HUDEP-2 (cell line): ENCODE measurements at regions not wholly inside any gene's neighbourhood (a gene's known extent, or its start where the extent isn't known, plus 50 kb on each side); places are given as distances from the start of the nearest gene placed in this dataset.

Experiments used
- DNase-seq, 76 experiments: peaks; one replicate each; lab custom pipeline; 2025; ENCODE audit not compliant: unreplicated experiment in 76 of 76; lab: John Stamatoyannopoulos, UW

DNA sequence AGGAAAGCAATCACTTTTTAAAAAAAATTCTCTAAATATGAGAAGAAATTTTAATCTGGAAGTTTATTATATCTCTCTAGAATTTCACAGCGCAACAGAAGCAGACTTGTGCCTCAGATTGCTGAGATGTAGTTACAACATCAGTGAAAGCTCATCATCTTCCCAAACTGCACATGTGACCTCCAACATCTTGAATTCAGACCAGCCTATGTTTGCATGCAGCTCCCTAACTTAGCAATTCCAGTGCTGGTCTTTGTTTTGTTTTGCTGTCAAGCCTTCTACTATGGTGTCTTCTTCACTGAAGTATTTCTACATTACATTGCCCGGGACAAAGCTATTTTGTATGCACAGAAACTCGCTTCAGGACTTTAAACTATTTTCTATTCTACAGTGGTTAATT lies 684.8 kb upstream of the PTBP2 start:
- DNase-seq, result no peak

DNA sequence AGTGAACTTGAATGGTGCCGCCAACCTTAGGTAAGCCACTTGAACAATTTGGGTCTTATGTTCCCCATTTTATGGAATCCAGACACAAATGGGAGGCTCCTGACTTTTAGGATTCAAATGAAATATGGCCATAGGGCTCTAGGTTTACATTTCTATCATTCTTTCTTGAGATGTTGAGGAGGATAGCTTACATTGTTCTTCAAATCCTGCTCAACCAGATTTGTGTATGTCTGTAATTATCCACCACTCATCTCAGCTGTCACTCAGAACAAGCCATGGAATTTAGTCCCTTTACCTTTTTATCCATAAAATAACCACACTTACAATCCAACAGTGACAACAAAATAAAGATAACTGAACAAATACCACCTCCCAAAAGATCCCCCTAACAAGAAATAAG lies 682.9 kb upstream of the PTBP2 start:
- DNase-seq, result no peak

DNA sequence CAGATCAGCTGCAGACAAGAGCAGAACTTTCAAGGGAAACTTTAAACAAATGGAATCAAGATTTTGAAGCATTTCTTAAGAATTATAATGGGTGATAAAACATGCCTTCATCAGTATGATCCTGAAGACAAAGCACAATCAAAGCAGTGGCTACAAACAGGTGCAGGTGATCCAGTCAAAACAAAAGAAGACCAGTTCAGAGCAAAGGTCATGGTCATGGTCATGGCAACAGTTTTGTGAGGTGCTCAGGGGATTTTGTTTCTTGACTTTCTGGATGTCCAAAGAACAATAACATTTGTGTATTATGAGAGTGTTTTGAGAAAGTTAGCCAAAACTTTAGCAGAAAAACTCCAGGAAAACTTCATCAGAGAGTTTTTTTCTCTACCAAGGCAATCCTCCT lies 681.7 kb upstream of the PTBP2 start:
- no peak for DNase-seq

DNA sequence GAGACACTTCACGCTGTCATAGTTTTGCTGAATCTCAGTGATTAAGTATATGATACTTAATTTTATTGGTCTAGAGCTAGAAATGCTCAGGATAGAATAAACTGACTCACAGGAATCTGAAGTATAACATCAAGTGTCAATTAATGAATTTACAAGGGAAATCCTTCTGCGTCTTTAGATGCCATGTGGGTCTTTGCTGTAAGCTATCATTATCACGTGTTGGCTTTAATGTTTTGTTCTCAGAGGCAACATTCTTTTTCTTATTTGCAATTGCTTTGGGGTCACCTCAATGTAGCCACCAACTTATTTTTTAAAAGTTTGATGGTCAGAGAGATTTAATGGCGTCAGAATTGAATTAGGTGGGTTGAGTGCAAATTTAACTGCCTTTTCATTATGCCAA lies 680.1 kb upstream of the PTBP2 start:
- no peak for DNase-seq

DNA sequence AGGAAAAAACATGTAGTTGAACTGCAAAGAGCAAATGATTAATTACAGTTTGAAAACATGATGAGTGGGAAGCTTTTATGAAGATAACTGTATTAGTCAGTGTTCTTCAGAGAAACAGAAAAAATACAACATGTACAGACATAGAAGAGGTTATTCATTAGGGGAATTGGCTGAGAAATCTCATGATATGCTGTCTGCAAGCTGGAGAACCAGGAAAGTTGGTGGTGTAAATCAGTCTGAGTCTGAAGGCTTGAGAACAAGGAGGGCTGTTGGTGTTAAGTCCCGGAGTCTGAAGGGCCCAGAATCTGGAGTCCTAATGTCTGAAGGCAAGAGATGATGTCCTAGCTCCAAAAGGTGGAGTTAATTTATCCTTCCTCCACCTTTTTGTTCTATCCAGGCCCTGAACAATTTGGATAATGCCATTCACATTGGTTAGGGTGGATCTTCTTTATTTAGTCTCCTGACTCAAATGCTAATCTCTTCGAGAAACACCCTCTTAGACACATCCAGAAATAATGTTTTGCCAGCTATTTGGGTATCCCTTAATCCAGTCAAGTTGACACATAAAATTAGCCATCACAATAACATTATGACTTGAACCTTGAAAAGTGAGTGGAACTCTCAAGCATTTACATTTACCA lies 672.9 kb upstream of the PTBP2 start:
- no peak for DNase-seq

DNA sequence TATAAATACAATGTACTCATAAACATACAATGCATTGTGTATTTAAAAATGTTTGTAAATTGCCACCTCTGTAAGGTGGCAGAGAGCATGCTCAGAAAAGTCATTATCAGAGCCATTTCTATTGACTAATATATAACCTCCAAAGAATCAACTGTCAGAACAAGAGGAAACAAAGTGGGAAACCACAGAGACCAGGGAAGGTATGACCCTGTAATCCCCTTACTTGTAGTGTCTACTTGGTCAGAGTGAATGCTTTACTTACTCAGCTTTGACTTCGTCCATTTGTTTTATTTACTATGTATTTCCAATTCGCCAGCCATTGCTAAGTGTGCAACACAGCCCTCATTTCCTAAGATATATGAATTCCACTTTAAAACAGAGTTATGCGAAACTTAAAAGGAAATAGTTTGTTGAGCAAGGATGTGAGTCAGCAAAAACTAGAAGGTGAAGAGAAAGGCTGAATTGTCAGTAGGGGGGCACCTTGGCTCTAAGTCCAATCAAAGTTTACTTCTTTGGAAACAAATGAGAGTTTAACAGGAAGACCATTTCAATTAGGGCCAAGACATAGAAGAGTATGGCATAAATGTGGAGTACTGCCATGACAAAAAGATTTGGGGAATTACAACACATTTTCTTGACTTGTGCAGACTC lies 671.7 kb upstream of the PTBP2 start:
- DNase-seq, result no peak

DNA sequence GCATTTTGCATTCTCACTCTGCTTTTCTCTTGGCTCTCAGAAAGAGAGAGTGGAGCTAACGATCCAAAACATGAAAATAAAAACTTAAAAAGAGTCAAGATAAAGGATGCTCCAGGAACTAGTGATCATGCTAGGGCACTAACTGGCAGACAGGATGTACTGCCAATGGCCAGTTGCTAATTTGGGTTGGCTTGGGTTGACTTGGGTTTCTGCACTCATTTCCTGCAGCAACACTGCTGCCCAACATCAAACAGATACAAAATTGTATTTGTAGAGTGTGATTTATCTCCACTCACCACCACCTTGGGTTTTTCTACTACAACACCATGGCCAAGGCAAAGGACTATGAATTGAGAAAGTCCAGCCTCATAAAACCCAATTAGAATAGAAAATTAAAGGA lies 662.3 kb upstream of the PTBP2 start:
- no peak for DNase-seq

DNA sequence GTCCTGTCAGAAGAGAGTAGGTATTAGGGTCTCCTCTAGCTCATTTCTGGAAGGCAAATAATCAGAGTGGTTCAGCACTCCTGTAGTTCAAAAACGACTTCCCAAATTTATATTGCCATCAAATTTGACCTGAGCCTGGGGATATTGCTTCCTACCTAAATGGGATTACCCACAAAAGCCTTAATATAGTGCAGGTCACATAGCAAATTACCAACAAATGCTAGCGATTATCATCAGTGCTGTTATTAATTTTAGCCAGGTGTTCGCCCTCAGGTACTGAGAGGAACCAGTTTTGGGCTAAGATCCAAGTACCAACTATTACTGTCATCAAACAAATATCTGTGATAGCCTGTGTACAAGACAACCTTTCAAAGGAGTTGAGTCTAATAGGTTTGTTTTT lies 661.8 kb upstream of the PTBP2 start:
- no peak for DNase-seq

DNA sequence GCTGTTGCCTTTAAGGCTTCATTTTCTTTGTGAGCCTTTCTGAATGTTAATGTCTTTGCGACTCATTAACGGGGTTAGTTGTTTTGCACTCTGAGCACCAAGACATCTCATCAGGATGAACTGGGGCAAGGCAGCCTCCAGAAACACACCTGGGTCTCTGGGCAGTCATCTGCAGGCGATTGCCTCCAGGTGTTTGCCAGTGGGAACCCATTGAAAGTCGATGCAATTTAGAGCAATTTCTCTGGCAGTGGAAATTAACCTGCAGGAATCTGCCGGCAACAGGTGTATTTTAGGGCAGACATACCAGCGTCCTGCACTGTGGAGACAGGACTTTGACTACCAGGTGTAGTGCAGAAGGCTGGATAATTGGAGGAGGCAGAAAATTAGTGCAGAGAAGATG lies 661.0 kb upstream of the PTBP2 start:
- DNase-seq, result no peak

DNA sequence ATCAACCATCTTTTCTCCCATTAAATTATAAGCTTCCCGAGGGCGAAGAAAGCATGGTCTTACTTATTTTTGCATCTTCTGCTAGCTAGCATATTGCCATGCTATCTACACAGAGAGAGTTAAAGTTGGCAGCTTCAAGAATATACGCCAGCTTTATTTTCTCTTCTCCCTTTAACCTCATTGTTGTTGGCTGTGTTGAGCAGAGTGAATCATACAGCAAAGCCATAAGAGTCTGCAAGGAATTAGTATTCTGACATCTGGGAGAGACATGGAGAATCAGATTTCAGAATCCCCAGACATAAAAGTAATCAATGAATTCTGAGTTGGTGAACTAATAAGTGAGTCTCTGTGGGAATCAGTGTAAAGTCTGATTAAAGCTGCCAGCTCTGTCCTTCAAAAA lies 649.6 kb upstream of the PTBP2 start:
- no peak for DNase-seq

DNA sequence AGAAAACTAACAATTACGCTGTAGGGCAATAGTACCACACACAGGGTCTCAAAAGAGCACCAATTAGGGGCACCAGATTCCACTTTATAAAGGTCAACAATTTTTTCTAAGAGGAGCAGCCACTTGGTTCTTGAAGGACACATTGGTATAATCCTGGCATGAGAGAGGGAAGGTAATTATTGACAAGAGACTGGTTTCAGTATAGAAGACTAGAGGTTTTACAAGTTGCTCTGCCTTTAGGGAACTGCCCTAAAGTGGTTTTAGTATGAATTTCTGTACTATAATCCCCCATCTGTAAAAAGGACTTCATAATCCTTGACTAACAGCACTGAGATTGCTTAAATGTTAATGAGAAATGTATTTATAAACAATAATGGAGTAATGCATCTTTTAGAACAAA lies 648.5 kb upstream of the PTBP2 start:
- DNase-seq, result no peak

DNA sequence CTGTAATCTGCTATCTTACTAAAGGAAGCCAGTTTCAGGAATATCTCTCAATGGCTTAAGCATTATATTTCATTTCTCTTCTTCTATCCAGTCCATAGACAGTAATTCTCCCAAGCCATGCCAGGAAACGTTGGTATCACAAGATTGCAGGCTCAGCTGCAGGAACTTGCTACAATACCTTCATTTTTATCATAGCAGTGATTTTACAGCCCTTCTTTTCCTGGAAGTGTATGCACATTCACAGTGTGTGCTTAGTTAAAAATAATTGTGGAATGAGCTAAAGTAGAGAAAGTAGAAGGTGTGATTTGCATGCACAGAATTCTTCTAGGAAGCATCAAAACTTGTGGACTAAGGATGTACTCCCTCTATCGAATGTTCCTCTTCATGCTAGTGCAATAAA lies 647.2 kb upstream of the PTBP2 start:
- DNase-seq, result no peak

DNA sequence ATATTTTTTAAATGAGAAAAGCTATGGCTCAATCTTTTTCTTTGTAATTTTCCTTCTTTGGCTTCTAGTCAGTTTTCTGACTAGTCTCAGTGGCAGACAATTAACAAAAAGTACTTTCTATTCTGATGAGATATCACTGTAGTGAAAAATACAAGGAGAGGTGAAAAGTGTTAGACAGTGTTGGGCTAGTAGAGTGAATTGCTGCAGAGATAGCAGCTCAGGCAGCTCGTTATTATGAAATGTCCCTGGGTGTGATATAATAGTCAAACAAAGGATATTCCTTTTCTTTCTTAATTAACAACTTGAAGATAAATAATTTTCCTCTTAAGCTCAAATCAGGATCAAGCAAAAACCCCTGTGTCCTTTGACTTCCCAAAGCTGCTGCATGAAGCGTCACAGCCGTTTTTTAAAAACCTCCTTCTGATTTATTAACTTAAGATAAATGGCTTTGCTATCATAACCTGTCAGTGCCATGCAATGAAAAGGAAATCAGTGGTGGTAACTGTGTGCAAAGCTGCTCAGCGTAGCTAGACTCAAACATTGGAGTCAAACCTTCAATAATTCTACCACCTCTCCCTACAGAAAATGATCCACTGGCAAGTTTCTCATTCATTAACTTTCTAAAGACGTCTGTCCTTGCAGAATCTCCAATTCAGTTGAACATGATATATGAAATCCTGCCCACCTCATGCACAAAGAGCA lies 646.6 kb upstream of the PTBP2 start:
- no peak for DNase-seq

DNA sequence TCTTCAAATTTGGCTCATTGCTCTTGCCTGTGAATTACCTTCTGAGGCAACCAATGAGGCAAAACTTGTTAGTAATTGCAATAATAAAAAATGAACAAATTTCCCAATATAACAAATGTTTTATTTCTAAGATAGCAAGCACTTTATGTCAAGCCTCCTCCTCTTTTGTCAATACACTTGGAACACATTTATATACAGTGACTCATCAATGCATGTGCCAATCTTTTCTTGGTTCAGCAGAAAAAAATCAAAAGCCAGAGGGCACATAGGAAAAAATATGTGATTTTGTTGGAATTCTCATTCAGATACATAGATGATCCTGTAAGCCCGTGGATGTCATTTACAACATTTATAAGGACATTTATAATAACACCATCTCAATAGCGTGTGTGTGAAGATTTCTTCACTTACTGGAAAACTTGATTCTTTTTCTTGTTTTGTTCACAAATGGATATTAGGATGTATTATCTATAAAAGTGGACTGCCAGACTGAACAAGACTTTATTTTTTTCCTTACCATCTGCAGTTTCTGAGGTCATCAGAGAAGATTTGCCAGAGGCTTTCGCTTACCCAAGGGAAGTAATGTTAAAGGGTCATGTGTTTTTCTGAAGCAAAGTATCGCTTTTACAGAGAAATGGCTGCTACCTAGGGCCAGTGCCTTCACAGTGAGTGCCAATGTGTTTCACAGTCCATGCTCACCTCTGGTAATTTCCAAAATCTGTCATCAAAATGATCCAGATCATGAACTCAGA lies 645.7 kb upstream of the PTBP2 start:
- no peak for DNase-seq

DNA sequence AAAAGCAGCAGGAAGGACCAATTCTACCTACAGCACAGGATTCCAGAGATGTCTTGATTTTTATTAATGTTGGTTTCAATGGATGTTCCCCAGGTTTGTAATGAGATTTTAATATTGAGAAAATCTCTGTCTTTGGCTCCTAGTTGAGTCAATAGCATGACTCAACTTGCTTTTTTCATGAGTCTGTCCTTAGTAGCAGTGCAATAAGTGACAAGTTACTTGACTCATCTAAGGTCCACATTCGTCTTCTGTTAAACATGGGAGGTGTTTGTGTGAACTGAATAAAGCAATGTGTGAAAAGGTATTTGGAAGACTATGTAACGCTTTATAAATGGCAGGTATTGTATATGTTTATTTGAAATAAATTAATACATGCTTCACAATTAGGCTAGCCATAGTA lies 645.0 kb upstream of the PTBP2 start:
- DNase-seq, result no peak

DNA sequence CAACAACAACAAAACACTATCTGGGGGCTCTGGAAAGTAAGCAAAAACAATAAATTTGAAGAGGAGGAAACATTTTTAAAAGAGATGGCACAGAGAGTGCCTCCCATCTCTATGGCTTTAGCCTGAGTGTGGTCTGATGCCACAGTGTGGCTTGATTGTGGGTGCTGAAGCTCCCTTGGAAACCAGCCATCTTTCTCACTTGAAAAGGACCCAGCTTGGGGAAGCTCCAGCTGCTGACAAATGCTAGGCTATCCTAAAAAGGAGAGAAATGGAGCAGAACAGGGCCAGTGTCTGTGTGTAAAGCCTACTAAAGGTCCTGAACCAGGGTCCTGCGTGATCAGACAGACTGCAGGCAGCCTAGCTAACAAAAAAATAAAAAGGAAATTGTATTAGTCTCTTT lies 642.0 kb upstream of the PTBP2 start:
- no peak for DNase-seq

DNA sequence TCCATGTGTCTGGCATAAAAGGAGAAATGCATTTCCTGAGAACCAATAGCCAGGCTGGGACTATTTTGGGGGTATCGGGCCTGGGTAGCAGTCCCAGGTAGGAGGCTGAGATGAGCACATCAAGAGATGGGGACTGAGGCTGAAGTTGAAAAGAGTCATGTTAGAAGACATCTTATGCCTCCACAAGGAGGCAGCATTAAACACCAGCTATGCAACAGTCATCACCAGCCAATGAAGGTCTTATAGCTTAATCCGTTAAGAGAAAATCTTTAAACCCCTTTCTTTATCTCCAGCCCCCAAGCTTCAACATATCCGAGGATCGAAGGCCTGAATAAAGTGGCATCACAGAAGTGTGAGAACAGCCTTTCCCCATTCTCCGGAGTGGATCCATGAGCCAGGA lies 640.7 kb upstream of the PTBP2 start:
- DNase-seq, result no peak

DNA sequence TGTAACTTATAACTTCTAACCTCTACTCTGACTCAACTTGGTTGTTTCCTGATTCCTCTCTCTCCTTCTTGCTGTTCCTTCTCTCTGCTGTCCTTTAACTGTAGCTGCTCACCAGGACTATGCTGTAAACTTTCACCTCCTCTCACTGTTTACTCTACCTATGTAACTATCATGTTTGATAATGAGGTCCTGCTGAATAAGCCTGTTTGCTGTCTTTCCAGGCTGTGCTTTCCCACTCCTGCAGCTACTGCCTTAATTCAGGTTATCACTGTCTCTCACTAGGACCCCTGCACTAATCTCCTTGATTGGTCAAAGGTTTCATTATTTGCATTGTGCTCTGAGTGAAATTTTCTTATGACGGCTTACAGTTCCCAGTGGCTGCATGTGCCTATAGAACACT lies 633.9 kb upstream of the PTBP2 start:
- DNase-seq, result no peak

DNA sequence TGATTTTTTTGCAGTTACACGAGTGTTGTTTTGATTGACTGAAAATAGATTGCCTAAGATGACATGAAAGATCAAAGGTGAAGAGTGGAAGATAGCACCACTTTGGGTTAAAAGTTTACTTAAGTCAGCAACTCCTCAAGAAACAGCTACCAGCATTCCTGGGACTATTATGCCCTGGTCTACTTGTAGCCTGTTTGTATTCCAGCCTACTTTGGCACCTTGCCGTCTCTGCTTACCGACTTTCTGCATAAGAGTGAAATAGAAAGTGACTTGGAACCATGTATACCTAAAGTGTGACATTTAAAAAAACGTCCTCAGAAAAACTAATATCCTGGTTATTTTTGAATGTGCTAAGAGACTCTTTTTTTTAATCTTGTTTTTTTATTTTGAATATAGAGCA lies 631.5 kb upstream of the PTBP2 start:
- DNase-seq, result no peak

DNA sequence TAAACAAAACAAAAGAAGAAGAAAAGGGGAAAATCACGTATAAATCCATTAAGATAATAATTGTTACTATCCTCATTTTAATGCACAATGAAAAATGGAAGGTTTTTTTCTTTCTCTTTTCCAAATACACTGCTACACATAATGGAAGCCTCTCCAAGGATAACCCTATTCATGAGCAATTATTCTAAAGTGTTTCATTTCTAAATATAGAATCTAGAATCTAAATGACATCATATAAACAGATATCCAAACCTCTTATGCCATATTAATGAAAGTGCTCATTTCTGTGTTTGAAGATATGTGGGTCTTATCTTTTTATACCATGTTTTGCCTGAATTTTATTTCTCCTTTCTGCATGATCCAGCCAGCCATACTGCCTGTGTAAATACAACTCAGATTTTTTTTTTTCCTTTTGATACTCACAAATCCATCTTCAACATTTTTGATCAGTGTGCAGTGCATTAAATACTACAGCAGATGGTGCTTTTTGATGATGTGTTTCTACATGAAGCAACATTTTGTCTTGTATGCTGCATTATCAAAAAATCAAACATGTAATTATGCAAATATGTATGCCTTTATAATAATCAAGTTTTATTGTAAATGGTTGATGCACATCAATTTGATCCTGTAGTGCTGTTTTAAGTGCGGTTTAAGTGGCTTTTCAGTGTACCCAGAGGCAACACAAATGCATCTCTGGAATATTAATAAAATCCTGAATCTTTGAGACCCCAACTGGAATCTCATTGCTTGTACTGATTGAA lies 625.6 kb upstream of the PTBP2 start:
- DNase-seq, result no peak
